PFSK-1 (cell line): ENCODE measurements at regions not wholly inside any gene's neighbourhood (a gene's known extent, or its start where the extent isn't known, plus 50 kb on each side); places are given as distances from the start of the nearest gene placed in this dataset.

Experiments
- FOXP2 ChIP-seq: optimal IDR thresholded peaks from 2 replicates; pipeline ENCODE3; 2011; ENCODE audit warnings: borderline replicate concordance, control low read depth, inconsistent platforms; ENCODE audit not compliant: insufficient read depth; ENCODE audit errors: extremely low read length, extremely low read depth
- POLR2AphosphoS5 ChIP-seq: IDR thresholded peaks from 2 replicates; pipeline ENCODE4 v1.6.1; 2012; ENCODE audit warnings: low read depth, mild to moderate bottlenecking, control low read depth, low read length, moderate library complexity
- SIN3A ChIP-seq: IDR thresholded peaks from 2 replicates; pipeline ENCODE4 v1.6.1; 2012; ENCODE audit warnings: mild to moderate bottlenecking, low read length, moderate library complexity, borderline replicate concordance; ENCODE audit not compliant: insufficient read depth
- TAF1 ChIP-seq: IDR thresholded peaks from 2 replicates; pipeline ENCODE4 v1.6.1; 2012; ENCODE audit warnings: low read length, control low read depth, borderline replicate concordance; ENCODE audit not compliant: insufficient read depth
- TF ChIP-seq, protein P1 (sequence below), 2 experiments: IDR thresholded peaks; 2 replicates each; pipeline versions ENCODE4 v1.6.1 to v1.8.0; 2011 to 2012; ENCODE audit warnings: low read depth in 2 of 2, low read length in 2 of 2, control low read depth in 1 of 2, inconsistent platforms in 1 of 2, mild to moderate bottlenecking in 1 of 2, moderate library complexity in 1 of 2; ENCODE audit not compliant: insufficient read depth in 1 of 2

- TF ChIP-seq SIN3A = no peak
- TF ChIP-seq, protein P1, sequence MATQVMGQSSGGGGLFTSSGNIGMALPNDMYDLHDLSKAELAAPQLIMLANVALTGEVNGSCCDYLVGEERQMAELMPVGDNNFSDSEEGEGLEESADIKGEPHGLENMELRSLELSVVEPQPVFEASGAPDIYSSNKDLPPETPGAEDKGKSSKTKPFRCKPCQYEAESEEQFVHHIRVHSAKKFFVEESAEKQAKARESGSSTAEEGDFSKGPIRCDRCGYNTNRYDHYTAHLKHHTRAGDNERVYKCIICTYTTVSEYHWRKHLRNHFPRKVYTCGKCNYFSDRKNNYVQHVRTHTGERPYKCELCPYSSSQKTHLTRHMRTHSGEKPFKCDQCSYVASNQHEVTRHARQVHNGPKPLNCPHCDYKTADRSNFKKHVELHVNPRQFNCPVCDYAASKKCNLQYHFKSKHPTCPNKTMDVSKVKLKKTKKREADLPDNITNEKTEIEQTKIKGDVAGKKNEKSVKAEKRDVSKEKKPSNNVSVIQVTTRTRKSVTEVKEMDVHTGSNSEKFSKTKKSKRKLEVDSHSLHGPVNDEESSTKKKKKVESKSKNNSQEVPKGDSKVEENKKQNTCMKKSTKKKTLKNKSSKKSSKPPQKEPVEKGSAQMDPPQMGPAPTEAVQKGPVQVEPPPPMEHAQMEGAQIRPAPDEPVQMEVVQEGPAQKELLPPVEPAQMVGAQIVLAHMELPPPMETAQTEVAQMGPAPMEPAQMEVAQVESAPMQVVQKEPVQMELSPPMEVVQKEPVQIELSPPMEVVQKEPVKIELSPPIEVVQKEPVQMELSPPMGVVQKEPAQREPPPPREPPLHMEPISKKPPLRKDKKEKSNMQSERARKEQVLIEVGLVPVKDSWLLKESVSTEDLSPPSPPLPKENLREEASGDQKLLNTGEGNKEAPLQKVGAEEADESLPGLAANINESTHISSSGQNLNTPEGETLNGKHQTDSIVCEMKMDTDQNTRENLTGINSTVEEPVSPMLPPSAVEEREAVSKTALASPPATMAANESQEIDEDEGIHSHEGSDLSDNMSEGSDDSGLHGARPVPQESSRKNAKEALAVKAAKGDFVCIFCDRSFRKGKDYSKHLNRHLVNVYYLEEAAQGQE (IDR thresholded peaks at IDR 0.05; ENCODE audit: insufficient read depth in 1 of 2, low read depth in 2 of 2, low read length in 2 of 2) = no peak
- TF ChIP-seq POLR2AphosphoS5 = no peak
- no peak for TF ChIP-seq FOXP2
- no peak for TF ChIP-seq TAF1
Measured at GRCh38 chr9:25025156-25025555, 479.5 kb upstream of the IZUMO3 start.

GRCh38 chr9:25017779-25018178, 472.1 kb upstream of the IZUMO3 start:
- TF ChIP-seq FOXP2 = no peak
- no peak for TF ChIP-seq SIN3A
- no peak for TF ChIP-seq POLR2AphosphoS5
- TF ChIP-seq, protein P1 (IDR thresholded peaks at IDR 0.05; ENCODE audit: insufficient read depth in 1 of 2, low read depth in 2 of 2, low read length in 2 of 2) = no peak
- no peak for TF ChIP-seq TAF1

GRCh38 chr9:25010027-25010662, 464.4 kb upstream of the IZUMO3 start:
- TF ChIP-seq FOXP2 = no peak
- TF ChIP-seq SIN3A = no peak
- TF ChIP-seq, protein P1 (IDR thresholded peaks at IDR 0.05; ENCODE audit: insufficient read depth in 1 of 2, low read depth in 2 of 2, low read length in 2 of 2) = no peak

DNA sequence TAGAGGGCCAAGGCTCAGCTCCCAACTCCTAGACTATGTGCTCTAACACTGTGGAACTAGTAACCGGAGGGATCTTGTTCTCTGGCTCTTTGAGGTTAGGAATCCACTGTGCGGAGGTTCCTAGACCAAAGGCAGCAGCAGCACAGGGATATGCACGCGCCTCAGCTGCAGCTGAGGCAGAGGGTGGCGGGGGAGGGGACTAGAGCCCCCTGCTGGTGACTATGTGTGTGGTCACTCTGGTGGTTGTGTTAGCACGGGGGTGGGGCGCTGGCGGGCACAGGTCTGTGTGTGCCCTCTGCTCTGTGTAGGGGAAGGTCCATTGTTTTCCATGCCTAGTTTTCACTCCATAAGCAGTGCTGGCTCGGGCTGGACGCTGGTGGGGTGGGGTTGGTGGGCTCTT, 458.0 kb upstream of the IZUMO3 start:
- TF ChIP-seq SIN3A (no peak), TAF1 (no peak), POLR2AphosphoS5 (no peak), FOXP2 (no peak)
- TF ChIP-seq, protein P1 (IDR thresholded peaks at IDR 0.05; ENCODE audit: insufficient read depth in 1 of 2, low read depth in 2 of 2, low read length in 2 of 2) = no peak

DNA sequence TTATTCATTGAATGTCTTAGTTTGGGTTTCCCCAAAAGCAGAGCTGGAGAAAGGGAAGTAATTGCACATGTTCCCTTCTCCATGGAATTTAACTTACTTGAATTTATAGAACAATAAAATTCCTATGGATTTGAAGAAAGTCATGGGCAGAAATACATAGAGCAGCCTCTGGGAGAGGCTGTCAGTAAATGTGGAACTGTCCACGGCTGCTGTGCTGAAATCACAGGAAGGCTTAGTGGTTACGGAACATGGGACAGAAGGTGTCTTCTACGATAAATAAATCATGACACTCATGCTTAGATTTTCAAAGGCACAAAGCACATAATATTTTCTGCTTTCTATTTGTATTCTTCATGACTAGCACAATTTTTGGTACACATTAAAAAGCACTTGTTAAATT, 440.6 kb upstream of the IZUMO3 start:
- TF ChIP-seq, protein P1 (IDR thresholded peaks at IDR 0.05; ENCODE audit: insufficient read depth in 1 of 2, low read depth in 2 of 2, low read length in 2 of 2) = peak in 1 of 2 experiments; percentile 87; a peak in 2 of 4 replicates
- no peak for TF ChIP-seq FOXP2
